Neural cell (in vitro differentiated cells): ENCODE measurements at regions not wholly inside any gene's neighbourhood (a gene's known extent, or its start where the extent isn't known, plus 50 kb on each side); places are given as distances from the start of the nearest gene placed in this dataset.

ENCODE experiments used
- H2AFZ ChIP-seq: fragments of 200-600, 300-800 bp; sonication (generic), shearing (Covaris generic); 2 replicates; pipeline ENCODE4 v1.6.0; 2014; ENCODE audit warnings: low read depth, mild to moderate bottlenecking, antibody characterized with exemption, low read length, moderate library complexity
- H3F3A ChIP-seq: fragments of 200-600 bp; shearing (Covaris generic); 2 replicates; pipeline ENCODE4 v1.6.1; 2016; ENCODE audit warnings: mild to moderate bottlenecking, moderate library complexity, mixed read lengths, antibody characterized with exemption, low read length; ENCODE audit not compliant: insufficient read depth, poor library complexity, severe bottlenecking
- H3K27ac ChIP-seq: fragments of 200-600, 300-800 bp; sonication (generic), shearing (Covaris generic); 2 replicates; pipeline ENCODE4 v1.5.1; 2014; ENCODE audit warnings: mild to moderate bottlenecking, low read length, moderate library complexity
- H3K27me3 ChIP-seq: fragments of 300-800, 200-600 bp; sonication (generic), shearing (Covaris generic); 2 replicates; pipeline ENCODE4 v1.6.0; 2014; ENCODE audit warnings: mild to moderate bottlenecking, low read depth, low read length, moderate library complexity; ENCODE audit not compliant: insufficient read depth
- H3K36me3 ChIP-seq: fragments of 300-800, 200-600 bp; sonication (generic), shearing (Covaris generic); 2 replicates; pipeline ENCODE4 v1.5.1; 2014; ENCODE audit warnings: mild to moderate bottlenecking, antibody characterized with exemption, low read length, moderate library complexity; ENCODE audit not compliant: insufficient read depth
- H3K4me2 ChIP-seq: fragments of 300-800, 200-600 bp; sonication (generic), shearing (Covaris generic); 2 replicates; pipeline ENCODE4 v1.6.0; 2014; ENCODE audit warnings: mild to moderate bottlenecking, low read length
- H3K4me3 ChIP-seq: fragments of 300-800, 200-600 bp; sonication (generic), shearing (Covaris generic); 2 replicates; pipeline ENCODE4 v1.5.1; 2014; ENCODE audit warnings: mild to moderate bottlenecking, low read length, moderate library complexity
- H3K79me2 ChIP-seq: fragments of 200-600 bp; shearing (Covaris generic); replicated peaks from 2 replicates; pipeline ENCODE4 v1.6.0; 2014; ENCODE audit warnings: mild to moderate bottlenecking, low read length, moderate library complexity; ENCODE audit not compliant: insufficient read depth
- H3K9ac ChIP-seq: fragments of 300-800, 200-600 bp; sonication (generic), shearing (Covaris generic); 2 replicates; pipeline ENCODE4 v1.6.1; 2016; ENCODE audit warnings: mild to moderate bottlenecking, low read length, mixed read lengths
- H3K9me2 ChIP-seq: fragments of 200-600 bp; shearing (Covaris generic); 2 replicates; pipeline ENCODE4 v1.6.1; 2016; ENCODE audit warnings: mild to moderate bottlenecking, low read length, mixed read lengths; ENCODE audit not compliant: insufficient read depth
- H3K9me3 ChIP-seq: fragments of 200-600, 300-800 bp; sonication (generic), shearing (Covaris generic); 2 replicates; pipeline ENCODE4 v1.6.1; 2016; ENCODE audit warnings: mild to moderate bottlenecking, mixed run types, low read length, moderate library complexity, mixed read lengths
- H4K20me1 ChIP-seq: fragments of 200-600 bp; shearing (Covaris generic); 2 replicates; pipeline ENCODE4 v1.6.1; 2016; ENCODE audit warnings: mild to moderate bottlenecking, mixed run types; ENCODE audit not compliant: insufficient read depth
- EP300 ChIP-seq: fragments of 450-650 bp; conservative IDR thresholded peaks from 2 replicates; pipeline ENCODE4 v1.6.1; 2014; ENCODE audit warnings: antibody characterized with exemption, mild to moderate bottlenecking, moderate library complexity; ENCODE audit not compliant: poor library complexity, severe bottlenecking
- EZH2 ChIP-seq: fragments of 200-600, 300-800 bp; shearing (Covaris generic), sonication (generic); IDR thresholded peaks from 2 replicates; pipeline ENCODE4 v1.6.1; 2014; ENCODE audit warnings: antibody characterized with exemption, low read length, borderline replicate concordance, mild to moderate bottlenecking; ENCODE audit not compliant: insufficient read depth, poor library complexity, severe bottlenecking
- MXI1 ChIP-seq: fragments of 450-650 bp; conservative IDR thresholded peaks from 2 replicates; pipeline ENCODE4 v1.6.1; 2014; ENCODE audit warnings: antibody characterized with exemption, mild to moderate bottlenecking; ENCODE audit not compliant: poor library complexity, severe bottlenecking
- POLR2AphosphoS5 ChIP-seq: IDR thresholded peaks from 2 replicates; pipeline ENCODE4 v1.6.1; 2012
- RAD21 ChIP-seq: fragments of 450-650 bp; conservative IDR thresholded peaks from 2 replicates; pipeline ENCODE4 v1.6.1; 2014; ENCODE audit warnings: antibody characterized with exemption, mild to moderate bottlenecking, moderate library complexity
- REST ChIP-seq: IDR thresholded peaks from 2 replicates; pipeline ENCODE4 v1.6.1; 2012; ENCODE audit warnings: borderline replicate concordance
- SMC3 ChIP-seq: fragments of 450-650 bp; conservative IDR thresholded peaks from 2 replicates; pipeline ENCODE4 v1.6.1; 2014; ENCODE audit warnings: antibody characterized with exemption, mild to moderate bottlenecking, moderate library complexity; ENCODE audit not compliant: poor library complexity
- TAF1 ChIP-seq: IDR thresholded peaks from 2 replicates; pipeline ENCODE4 v1.6.1; 2012; ENCODE audit warnings: low read depth

GRCh38 chr5:3531320-3531986 is 64.2 kb upstream of the IRX1 start:
- Histone ChIP-seq H3K79me2 (no peaks in the 10 kb centered on the region), H3F3A (no peaks in the 10 kb centered on the region), H4K20me1 (no peaks in the 10 kb centered on the region), H3K9me3 (no peaks in the 10 kb centered on the region), H3K27ac (no peak overlapping the region), H3K4me2 (no peak overlapping the region), H3K9ac (no peak overlapping the region), H3K36me3 (no peaks in the 10 kb centered on the region), H3K4me3 (no peak overlapping the region), H2AFZ (no peak overlapping the region), H3K27me3 (no peaks in the 10 kb centered on the region), H3K9me2 (no peaks in the 10 kb centered on the region)
- TF ChIP-seq MXI1 (no peak), POLR2AphosphoS5 (no peak)

- no peaks in the 10 kb centered on the region for H3K9me3 ChIP-seq
- no peaks in the 10 kb centered on the region for H3K27me3 ChIP-seq
- no peak overlapping the region for H2AFZ ChIP-seq
- no peak overlapping the region for H3K4me2 ChIP-seq
- H3F3A ChIP-seq: no peaks in the 10 kb centered on the region
- TF ChIP-seq MXI1 (no peak), RAD21 (no peak), TAF1 (no peak), EZH2 (no peak)
- no peak overlapping the region for H3K9ac ChIP-seq
- no peak overlapping the region for H3K4me3 ChIP-seq
- H3K27ac ChIP-seq: no peak overlapping the region
- H3K79me2 ChIP-seq: no peaks in the 10 kb centered on the region
- H4K20me1 ChIP-seq: no peaks in the 10 kb centered on the region
- H3K9me2 ChIP-seq: no peaks in the 10 kb centered on the region
- no peaks in the 10 kb centered on the region for H3K36me3 ChIP-seq
These were observed 65.4 kb upstream of the IRX1 start for GRCh38 chr5:3530251-3530650.

- H2AFZ ChIP-seq: no peak overlapping the region
- no peak overlapping the region for H3K27ac ChIP-seq
- no peak overlapping the region for H3K4me3 ChIP-seq
- H4K20me1 ChIP-seq: no peaks in the 10 kb centered on the region
- no peak overlapping the region for H3K4me2 ChIP-seq
- H3F3A ChIP-seq: no peaks in the 10 kb centered on the region
- no peaks in the 10 kb centered on the region for H3K27me3 ChIP-seq
- H3K36me3 ChIP-seq: no peaks in the 10 kb centered on the region
- H3K9ac ChIP-seq: no peak overlapping the region
- TF ChIP-seq RAD21 (no peak), SMC3 (no peak), EP300 (no peak), REST (no peak)
- no peaks in the 10 kb centered on the region for H3K9me3 ChIP-seq
- no peaks in the 10 kb centered on the region for H3K9me2 ChIP-seq
- H3K79me2 ChIP-seq: no peaks in the 10 kb centered on the region
These were observed 69.0 kb upstream of the IRX1 start for GRCh38 chr5:3526551-3527185.
